NB4 (cell line): ENCODE measurements at regions not wholly inside any gene's neighbourhood (a gene's known extent, or its start where the extent isn't known, plus 50 kb on each side); places are given as distances from the start of the nearest gene placed in this dataset.

Source experiments
- MAX ChIP-seq: IDR thresholded peaks from 2 replicates; pipeline ENCODE4 v1.6.1; 2011; ENCODE audit warnings: low read depth, low read length
- POLR2A ChIP-seq: IDR thresholded peaks from 2 replicates; pipeline ENCODE4 v1.6.1; 2011; ENCODE audit warnings: mild to moderate bottlenecking; ENCODE audit not compliant: insufficient read length; ENCODE audit errors: extremely low read depth
- TF ChIP-seq, protein P1 (sequence below): IDR thresholded peaks from one replicate; pipeline ENCODE4 v1.5.1; 2012; ENCODE audit warnings: low read depth, low read length

DNA sequence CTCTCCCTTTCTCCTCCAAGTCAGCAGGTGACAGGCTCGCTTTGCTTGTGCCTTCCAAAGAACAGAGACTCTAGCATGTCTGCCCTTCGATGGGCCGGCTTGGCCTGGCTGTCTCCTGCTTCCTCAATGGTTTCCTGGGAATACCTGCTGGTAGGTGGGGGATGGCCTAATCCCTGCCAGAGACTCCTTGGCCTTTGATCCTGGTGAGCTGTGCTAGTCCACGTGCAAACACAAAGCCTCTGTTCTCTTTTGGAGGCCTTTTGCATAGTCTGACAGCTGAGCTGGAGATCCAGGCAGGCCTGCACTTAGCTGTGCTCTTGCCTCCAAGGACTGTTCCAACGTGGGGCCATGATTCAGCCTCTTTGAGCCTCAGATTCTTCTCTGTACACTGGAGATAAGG is 67.6 kb downstream of the ARL4C start:
- no peak for TF ChIP-seq POLR2A
- TF ChIP-seq, protein P1, sequence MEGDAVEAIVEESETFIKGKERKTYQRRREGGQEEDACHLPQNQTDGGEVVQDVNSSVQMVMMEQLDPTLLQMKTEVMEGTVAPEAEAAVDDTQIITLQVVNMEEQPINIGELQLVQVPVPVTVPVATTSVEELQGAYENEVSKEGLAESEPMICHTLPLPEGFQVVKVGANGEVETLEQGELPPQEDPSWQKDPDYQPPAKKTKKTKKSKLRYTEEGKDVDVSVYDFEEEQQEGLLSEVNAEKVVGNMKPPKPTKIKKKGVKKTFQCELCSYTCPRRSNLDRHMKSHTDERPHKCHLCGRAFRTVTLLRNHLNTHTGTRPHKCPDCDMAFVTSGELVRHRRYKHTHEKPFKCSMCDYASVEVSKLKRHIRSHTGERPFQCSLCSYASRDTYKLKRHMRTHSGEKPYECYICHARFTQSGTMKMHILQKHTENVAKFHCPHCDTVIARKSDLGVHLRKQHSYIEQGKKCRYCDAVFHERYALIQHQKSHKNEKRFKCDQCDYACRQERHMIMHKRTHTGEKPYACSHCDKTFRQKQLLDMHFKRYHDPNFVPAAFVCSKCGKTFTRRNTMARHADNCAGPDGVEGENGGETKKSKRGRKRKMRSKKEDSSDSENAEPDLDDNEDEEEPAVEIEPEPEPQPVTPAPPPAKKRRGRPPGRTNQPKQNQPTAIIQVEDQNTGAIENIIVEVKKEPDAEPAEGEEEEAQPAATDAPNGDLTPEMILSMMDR: no peak
- TF ChIP-seq MAX: no peak
